ENCODE measurements at regions not wholly inside any gene's neighbourhood (a gene's known extent, or its start where the extent isn't known, plus 50 kb on each side); places are given as distances from the start of the nearest gene placed in this dataset.

- TF ChIP-seq HNF1A (IDR thresholded peaks at IDR 0.05; ENCODE audit: low read depth) (peak; percentile 99), HNF1A (CRISPR knock-in tag; IDR thresholded peaks at IDR 0.05; ENCODE audit: borderline replicate concordance) (peak; percentile 99), ZNF569 (CRISPR knock-in tag; IDR thresholded peaks at IDR 0.05; ENCODE audit: borderline replicate concordance) (no peak), KDM5B (CRISPR knock-in tag; IDR thresholded peaks at IDR 0.05; ENCODE audit: borderline replicate concordance) (no peak), MTF1 (CRISPR knock-in tag; IDR thresholded peaks at IDR 0.05) (no peak), ZNF891 (CRISPR knock-in tag; IDR thresholded peaks at IDR 0.05) (no peak), ZZZ3 (CRISPR knock-in tag; IDR thresholded peaks at IDR 0.05; ENCODE audit: borderline replicate concordance) (no peak), ZNF615 (CRISPR knock-in tag; IDR thresholded peaks at IDR 0.05; ENCODE audit: borderline replicate concordance) (no peak), ZNF503 (CRISPR knock-in tag; IDR thresholded peaks at IDR 0.05) (peak; percentile 87), ZNF513 (CRISPR knock-in tag; conservative IDR thresholded peaks at IDR 0.05) (no peak), ZNF598 (CRISPR knock-in tag; IDR thresholded peaks at IDR 0.05; ENCODE audit: borderline replicate concordance) (no peak), ZNF350 (CRISPR knock-in tag; IDR thresholded peaks at IDR 0.05; ENCODE audit: borderline replicate concordance, low read depth) (no peak; the same call in 1 of the 2 replicates)
Observed at GRCh38 chr1:105632342-105633196, 1423.9 kb upstream of the PRMT6 start (continued).
